ENCODE measurements at regions not wholly inside any gene's neighbourhood (a gene's known extent, or its start where the extent isn't known, plus 50 kb on each side); places are given as distances from the start of the nearest gene placed in this dataset.

- DNase-seq (ENCODE audit: low read depth in 2 of 2): no peak
Measured at GRCh38 chr2:139836769-139837168, 1056.6 kb upstream of the NXPH2 start.

- DNase-seq (ENCODE audit: low read depth in 2 of 2): no peak
Measured at GRCh38 chr2:139835101-139835500, 1054.9 kb upstream of the NXPH2 start.

DNA sequence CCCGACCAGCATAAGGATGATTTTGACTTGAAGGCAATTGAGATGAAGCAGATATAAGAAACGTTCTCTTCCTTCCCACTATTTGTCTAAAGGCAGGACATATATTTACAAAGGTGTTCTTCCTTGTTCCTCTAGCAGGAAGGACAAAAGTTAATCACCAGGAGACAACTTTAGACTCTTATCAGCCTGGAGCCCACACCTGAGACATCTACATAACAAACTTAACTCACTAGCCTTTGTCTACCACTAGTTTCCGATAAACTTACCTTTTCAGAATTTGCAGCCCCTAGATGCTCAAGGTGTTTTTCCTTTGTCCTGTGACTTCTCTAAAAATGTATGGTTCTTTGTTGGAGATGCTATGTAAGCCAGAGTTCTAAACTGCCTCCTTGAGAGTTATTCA, 1047.8 kb upstream of the NXPH2 start:
- no peak for DNase-seq (ENCODE audit: low read depth in 2 of 2)

DNA sequence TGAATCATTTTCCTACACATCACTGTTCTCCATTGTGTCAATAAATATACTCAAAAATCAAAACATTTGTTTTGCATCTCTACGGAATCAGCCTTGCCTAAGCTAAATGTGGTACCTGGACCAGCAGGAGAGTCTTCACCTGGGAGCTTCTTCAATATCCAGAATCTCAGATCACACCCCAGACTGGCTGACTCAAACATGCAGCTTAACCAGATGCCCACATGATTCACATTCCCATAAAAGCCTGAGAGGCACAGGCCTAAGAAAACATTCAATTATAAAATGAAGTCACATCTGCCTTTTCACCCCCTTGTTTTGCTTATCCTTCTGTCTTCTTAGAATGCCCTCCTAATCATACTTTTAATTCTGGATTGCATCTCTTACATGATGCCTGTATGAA, 1045.5 kb upstream of the NXPH2 start:
- DNase-seq (ENCODE audit: low read depth in 2 of 2): no peak

DNA sequence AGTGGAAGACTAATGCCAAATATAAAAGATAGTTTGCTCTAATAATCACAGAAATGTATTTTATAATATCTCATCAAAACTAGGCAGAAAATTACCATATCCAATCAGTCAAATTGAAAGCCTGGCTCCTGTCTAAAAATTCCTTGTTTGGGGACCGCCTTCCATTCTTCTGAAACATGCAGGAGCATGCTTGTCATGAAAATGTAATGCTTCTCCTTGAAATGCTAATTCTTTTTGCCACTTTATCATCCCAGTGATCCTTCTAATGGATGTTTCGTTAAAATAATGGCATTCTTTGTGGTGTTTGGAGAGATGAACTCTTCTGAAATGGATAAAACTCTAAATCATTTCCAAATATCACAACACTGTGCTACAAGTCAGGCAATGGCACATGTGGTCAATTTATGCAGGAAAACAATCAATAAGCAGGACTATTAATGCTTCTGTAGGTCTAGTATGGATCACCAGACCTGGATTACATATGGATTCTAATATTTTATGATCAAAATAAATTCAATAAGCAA, 1039.1 kb upstream of the NXPH2 start:
- DNase-seq (ENCODE audit: low read depth in 2 of 2): no peak

DNA sequence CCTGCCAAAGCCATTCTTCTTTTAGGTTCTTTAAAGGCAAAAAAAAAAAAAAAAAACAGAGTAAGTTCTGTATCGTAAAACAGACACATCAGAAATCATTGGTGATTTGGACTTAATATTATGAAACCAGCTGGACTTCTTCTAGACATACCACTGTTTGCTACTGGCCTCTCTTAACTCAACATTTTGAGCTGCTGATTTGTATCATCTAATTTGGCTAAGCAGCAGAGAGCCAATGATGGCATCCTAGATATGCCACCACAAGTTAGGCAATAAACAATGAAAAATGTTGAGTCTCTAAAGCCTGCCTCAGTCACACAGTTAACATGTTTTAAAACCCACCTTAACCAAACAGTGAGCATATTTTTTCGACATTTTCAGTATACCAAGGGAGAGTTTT, 1034.3 kb upstream of the NXPH2 start:
- DNase-seq (ENCODE audit: low read depth in 2 of 2): no peak

DNA sequence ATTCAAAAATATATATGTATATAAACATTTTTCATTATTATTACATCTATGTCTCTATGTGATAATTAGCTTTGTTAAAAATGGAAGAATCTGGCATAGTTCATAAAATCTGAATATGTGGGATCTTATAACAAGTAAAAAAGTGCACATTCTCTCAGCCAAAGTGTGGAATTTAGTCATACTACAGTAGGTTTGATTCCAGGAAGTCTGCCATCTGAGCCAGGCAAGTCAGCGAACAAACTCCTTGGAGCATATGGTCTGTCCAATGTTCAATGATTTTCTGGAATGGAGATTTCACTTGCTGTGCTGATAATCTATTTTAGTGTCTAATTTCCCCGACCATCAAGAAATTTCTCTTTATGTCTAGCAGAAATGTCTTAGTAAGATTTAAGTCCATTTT, 1033.2 kb upstream of the NXPH2 start:
- no peak for DNase-seq (ENCODE audit: low read depth in 2 of 2)

GRCh38 chr2:139805441-139805840, 1025.3 kb upstream of the NXPH2 start:
- no peak for DNase-seq (ENCODE audit: low read depth in 2 of 2)

- DNase-seq (ENCODE audit: low read depth in 2 of 2): no peak
Measured at GRCh38 chr2:139798391-139798790, 1018.2 kb upstream of the NXPH2 start.

DNA sequence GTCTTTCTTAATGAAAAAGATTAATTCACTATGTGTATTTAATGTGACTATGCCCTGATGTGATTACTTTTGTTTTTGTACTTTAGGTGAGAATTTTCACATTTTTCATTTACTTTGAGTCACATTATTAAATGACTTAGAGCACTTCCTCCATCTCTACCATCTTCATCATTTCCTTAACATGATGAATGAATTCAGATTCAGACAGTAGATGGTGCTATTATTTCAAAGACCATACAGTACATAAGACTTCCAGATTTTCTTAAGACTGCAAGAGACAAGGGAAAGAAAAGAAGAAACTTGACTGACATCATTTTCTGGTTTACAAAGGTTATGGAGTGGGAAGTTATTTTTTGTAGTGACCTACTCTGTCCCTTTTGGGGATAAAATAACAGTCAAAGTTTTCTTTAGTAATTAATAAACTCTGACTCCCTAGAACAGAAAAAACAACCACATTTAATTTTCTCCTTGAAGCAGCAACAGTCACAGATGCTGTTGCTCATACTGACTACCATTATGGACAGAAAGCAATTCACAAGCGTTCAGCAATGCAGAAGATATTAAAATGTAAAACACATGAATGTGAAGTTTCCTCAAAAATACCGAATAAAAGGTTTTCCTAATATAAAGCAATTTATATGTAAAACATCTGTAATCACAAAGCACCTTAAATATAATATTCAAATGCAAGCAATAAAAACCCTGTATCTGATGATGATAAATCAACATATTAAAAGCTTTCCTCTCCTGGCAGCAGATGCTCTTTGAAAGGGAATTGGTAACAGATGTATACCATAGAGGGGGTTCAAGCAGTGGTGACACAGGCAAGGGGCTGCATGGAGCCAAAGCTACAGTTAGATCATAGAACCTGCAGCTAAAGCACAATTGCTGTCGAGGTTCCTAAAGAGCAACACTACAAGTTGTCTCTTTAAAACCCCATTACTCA, 1010.9 kb upstream of the NXPH2 start:
- peak in 1 of 2 donors; percentile 8 for DNase-seq (ENCODE audit: low read depth in 2 of 2)

- no peak for DNase-seq (ENCODE audit: low read depth in 2 of 2)
Measured at GRCh38 chr2:139790136-139790535, 1009.9 kb upstream of the NXPH2 start.

DNA sequence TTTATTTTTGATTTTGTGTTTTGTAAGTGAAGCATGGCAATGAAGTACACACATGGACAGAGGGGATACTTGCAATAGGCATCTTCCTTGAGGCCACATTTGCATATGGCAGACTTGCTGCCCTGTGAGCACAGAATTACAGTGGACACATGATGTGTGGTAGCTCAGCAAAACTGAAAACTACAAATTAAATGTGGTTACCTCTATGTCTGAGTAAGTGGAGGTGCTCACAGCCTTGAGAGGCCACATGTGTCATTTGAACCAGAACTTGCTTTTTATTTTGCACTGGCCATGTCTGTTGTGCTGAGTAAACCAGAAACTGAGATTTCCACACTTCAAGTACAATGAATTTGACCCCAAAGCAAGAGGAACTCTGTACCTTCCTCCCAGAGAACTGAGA, 998.5 kb upstream of the NXPH2 start:
- no peak for DNase-seq (ENCODE audit: low read depth in 2 of 2)

- no peak for DNase-seq (ENCODE audit: low read depth in 2 of 2)
Measured at GRCh38 chr2:139773720-139774277, 993.6 kb upstream of the NXPH2 start.

- no peak for DNase-seq (ENCODE audit: low read depth in 2 of 2)
Measured at GRCh38 chr2:139769633-139770032, 989.4 kb upstream of the NXPH2 start.

GRCh38 chr2:139763705-139764104, 983.5 kb upstream of the NXPH2 start:
- DNase-seq (ENCODE audit: low read depth in 2 of 2): no peak

- no peak for DNase-seq (ENCODE audit: low read depth in 2 of 2)
Measured at GRCh38 chr2:139759000-139759505, 978.9 kb upstream of the NXPH2 start.

DNA sequence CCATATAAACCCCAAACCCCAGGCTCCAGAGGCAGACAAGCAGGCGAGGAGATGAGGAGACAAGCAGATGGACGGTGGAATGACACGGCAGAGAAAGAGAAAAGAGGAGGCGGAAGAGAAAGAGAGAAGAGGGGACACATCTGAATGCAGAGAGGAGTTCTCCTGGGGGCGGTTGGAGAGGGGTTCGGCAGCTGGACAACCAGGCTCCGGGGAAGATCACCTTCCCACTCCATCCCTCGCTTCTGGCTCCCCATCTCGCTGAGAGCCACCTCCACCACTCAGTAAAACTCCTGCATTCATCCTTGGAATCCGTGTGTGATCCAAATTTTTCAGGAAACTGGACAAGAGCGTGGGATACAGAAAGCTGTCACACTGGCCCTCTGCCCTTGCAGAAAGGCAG, 966.7 kb upstream of the NXPH2 start:
- DNase-seq (ENCODE audit: low read depth in 2 of 2): no peak

GRCh38 chr2:139744273-139744672, 964.1 kb upstream of the NXPH2 start:
- no peak for DNase-seq (ENCODE audit: low read depth in 2 of 2)

DNA sequence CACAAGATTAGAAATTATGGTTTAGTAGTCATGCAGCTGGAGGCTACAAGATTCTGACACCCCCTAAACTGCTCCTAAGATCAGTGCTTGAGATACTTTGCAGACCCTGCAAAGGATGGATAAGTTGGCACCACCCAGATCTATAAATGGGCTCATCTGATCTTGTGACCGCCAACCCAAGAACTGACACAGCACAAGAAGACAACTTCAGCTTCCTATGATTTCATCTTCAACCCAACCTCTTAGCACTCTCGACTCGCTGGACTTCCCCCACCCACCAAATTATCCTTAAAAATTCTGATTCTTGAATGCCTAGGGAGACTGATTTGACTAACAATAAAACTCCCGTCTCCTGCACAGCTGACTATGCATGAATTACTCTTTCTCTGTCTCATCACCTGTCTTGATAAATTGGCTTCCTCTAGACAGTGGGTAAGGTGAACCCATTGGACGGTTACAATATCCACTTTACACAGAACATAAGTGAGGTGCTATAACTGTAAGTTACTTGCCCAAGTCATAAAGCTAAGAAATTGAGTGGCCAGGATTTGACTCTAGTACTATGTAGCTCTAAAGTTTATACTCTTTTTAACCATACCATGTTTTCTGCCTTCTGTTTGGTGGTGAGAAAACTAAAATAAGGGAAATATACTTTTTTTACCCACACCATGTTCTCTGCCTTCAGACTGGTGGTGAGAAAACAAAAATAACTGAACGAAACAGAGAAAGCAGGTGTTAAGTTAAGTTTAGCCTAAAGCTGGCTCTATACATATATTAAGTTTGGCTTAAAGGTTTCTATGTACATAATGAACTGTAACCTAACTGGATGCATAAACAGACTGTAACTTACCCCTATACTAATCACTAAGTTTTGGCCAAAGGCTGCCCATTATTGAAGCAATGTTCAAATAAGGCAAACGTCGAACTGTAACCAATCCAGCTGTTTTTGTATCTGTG, 962.3 kb upstream of the NXPH2 start:
- DNase-seq (ENCODE audit: low read depth in 2 of 2): no peak

DNA sequence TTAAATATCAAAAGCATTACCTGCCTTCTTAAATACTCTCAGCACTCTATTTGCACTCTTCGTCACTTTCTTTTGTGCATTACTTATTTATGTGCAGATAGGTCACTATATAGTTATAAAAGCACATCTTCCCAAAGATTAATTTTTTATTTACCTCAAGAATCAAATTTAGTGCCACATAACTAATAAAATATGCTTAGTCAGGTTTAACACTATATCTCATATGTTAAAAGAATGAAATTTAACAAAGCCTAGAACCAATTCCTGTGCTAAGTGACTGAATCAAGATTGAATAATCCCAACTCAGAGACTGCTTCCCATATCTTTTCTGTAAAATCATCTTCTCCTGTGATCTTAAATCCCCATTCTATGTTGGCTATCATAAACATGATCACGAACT, 957.5 kb upstream of the NXPH2 start:
- no peak for DNase-seq (ENCODE audit: low read depth in 2 of 2)

DNA sequence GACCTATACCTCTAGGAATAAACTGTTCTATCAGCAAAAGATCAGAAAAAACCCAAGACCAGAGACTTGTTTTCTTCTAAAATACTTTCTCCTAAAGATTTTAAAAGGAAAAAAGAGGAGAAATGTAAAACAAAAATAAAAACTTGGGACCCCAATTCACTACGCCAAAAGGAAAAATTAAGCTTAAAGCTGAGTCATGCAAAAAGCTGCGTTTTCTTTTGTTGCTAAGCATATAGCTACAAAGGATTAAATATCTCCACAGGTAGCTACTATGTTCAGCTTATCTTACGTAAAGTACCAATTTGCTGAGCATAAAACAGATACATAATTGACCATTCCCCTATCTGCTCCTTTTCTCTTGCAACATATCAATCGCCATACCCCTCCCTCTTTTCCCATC, 950.0 kb upstream of the NXPH2 start:
- DNase-seq (ENCODE audit: low read depth in 2 of 2): no peak
